ENCODE measurements at regions not wholly inside any gene's neighbourhood (a gene's known extent, or its start where the extent isn't known, plus 50 kb on each side); places are given as distances from the start of the nearest gene placed in this dataset.

DNA sequence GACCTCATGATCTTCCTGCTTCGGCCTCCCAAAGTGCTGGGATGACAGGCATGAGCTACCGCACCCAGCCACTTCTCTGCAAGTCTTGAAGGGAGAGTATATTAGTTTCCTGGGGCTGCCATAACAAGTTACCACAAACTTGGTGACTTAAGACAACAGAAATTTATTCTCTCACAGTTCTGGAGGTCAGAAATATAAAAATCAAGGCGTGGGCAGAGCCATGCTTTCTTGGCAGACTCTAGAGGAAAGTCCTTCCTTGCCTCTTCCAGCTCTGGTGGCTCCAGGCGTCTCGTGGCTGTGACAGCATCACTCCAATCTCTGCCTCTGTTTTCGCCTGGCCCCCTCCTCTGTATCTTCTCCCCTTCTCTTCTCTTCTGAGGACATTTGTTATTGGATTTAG lies 110.2 kb upstream of the NAV2 start:
- in situ Hi-C loops (cut with MboI) (no loop called here), intact Hi-C loops (cut with micrococcal nuclease; ENCODE audit: unreplicated experiment) (no loop called here)
- H3K27ac ChIP-seq (ENCODE audit: control insufficient read depth, insufficient read depth), result no peak overlapping the region
- POLR2A ChIA-PET, result no interaction called here
- no peak for TF ChIP-seq ESRRA (IDR thresholded peaks at IDR 0.05; ENCODE audit: low read length)
- TF ChIP-seq LARP7 (IDR thresholded peaks at IDR 0.05), result no peak
- no peak for TF ChIP-seq POLR2A (IDR thresholded peaks at IDR 0.05; ENCODE audit: low read depth, low read length)
- no peak for TF ChIP-seq PAX8 (IDR thresholded peaks at IDR 0.05)
- no peak for TF ChIP-seq CHD2 (IDR thresholded peaks at IDR 0.05; ENCODE audit: borderline replicate concordance, low read depth, low read length)
- no peak for TF ChIP-seq JUNB (IDR thresholded peaks at IDR 0.05)
- no peak for TF ChIP-seq KDM1A (IDR thresholded peaks at IDR 0.05; ENCODE audit: borderline replicate concordance)
- TF ChIP-seq RELA (IDR thresholded peaks at IDR 0.05; ENCODE audit: borderline replicate concordance, partially characterized antibody), result no peak
- no peak for TF ChIP-seq RELB (IDR thresholded peaks at IDR 0.05; ENCODE audit: low read depth)
- no peak for TF ChIP-seq SUZ12 (IDR thresholded peaks at IDR 0.05; ENCODE audit: unreplicated experiment)
- no peak for TF ChIP-seq CBX5 (IDR thresholded peaks at IDR 0.05; ENCODE audit: low read depth)
- TF ChIP-seq, protein P1, sequence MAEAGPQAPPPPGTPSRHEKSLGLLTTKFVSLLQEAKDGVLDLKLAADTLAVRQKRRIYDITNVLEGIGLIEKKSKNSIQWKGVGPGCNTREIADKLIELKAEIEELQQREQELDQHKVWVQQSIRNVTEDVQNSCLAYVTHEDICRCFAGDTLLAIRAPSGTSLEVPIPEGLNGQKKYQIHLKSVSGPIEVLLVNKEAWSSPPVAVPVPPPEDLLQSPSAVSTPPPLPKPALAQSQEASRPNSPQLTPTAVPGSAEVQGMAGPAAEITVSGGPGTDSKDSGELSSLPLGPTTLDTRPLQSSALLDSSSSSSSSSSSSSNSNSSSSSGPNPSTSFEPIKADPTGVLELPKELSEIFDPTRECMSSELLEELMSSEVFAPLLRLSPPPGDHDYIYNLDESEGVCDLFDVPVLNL (IDR thresholded peaks at IDR 0.05; ENCODE audit: low read depth, low read length), result no peak
- TF ChIP-seq EZH2 (IDR thresholded peaks at IDR 0.05; ENCODE audit: borderline replicate concordance, control insufficient read depth, low read depth, low read length), result no peak
- no peak for TF ChIP-seq NBN (IDR thresholded peaks at IDR 0.05)
- no peak overlapping the region for H3K9ac ChIP-seq (ENCODE audit: control insufficient read depth, insufficient read depth, low read length)
- no peak overlapping the region for H3K4me3 ChIP-seq
- ATAC-seq (no peak), FAIRE-seq (no peak), DNase-seq (ENCODE audit: low read depth, low spot score) (no peak)
- no peaks in the 10 kb centered on the region for H3K4me1 ChIP-seq (ENCODE audit: control insufficient read depth, insufficient read depth, low read length)
- SMC1A ChIA-PET (ENCODE audit: uncharacterized antibody, unreplicated experiment), result no interaction called here
- no peaks in the 10 kb centered on the region for H4K20me1 ChIP-seq (ENCODE audit: control insufficient read depth, insufficient read depth)
- H3K79me2 ChIP-seq (ENCODE audit: control insufficient read depth, insufficient read depth, low read length), result no peaks in the 10 kb centered on the region
- H3K36me3 ChIP-seq (ENCODE audit: control insufficient read depth in 2 of 2, insufficient read depth in 2 of 2, low read length in 1 of 2), result no peaks in the 10 kb centered on the region
- H3K4me2 ChIP-seq (ENCODE audit: control insufficient read depth, insufficient read depth), result no peak overlapping the region
- 17% methylated on average over 6 of the region's 6 CpGs for WGBS (ENCODE audit: insufficient coverage, insufficient replicate concordance, low lambda C conversion rate, missing lambda C conversion rate)
- CTCF ChIA-PET, result no interaction called here
- H3K27me3 ChIP-seq (replicated peaks in 1 of 2; ENCODE audit: control insufficient read depth in 2 of 2, insufficient read depth in 2 of 2, low read length in 1 of 2), result no peaks in the 10 kb centered on the region; a peak in 1 of 4 replicates
- no peaks in the 10 kb centered on the region for H3K9me3 ChIP-seq (replicated peaks; ENCODE audit: control insufficient read depth, insufficient read depth, low read length)
- RAD21 ChIA-PET (ENCODE audit: unreplicated experiment), result no interaction called here
- no TSS peak for BruUV-seq (replicated peaks)
- no peak overlapping the region for H2AFZ ChIP-seq (ENCODE audit: control insufficient read depth, low read depth, low read length)

Data from GM12878 (cell line).